ENCODE measurements at regions not wholly inside any gene's neighbourhood (a gene's known extent, or its start where the extent isn't known, plus 50 kb on each side); places are given as distances from the start of the nearest gene placed in this dataset.

DNA sequence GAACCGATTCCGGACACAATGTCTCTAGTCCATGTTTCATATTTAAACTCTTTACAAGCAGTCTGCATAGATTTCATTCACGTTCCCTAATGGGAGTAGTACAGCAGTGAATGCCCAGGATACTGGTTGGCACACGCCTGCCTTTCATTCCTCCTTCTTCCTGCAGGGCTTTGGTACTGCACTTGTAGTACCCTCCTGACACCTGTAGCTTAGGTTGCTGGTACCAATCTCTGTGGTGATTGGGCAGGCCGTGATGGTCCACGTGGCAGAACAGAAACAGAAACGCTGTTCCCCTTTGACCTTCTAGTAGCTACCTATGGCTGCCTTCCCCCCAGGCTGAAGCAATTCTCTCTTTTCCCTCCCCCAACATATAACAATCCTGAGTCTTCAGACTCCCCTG lies 107.3 kb upstream of the MEGF10 start:
- TF ChIP-seq, protein P1, sequence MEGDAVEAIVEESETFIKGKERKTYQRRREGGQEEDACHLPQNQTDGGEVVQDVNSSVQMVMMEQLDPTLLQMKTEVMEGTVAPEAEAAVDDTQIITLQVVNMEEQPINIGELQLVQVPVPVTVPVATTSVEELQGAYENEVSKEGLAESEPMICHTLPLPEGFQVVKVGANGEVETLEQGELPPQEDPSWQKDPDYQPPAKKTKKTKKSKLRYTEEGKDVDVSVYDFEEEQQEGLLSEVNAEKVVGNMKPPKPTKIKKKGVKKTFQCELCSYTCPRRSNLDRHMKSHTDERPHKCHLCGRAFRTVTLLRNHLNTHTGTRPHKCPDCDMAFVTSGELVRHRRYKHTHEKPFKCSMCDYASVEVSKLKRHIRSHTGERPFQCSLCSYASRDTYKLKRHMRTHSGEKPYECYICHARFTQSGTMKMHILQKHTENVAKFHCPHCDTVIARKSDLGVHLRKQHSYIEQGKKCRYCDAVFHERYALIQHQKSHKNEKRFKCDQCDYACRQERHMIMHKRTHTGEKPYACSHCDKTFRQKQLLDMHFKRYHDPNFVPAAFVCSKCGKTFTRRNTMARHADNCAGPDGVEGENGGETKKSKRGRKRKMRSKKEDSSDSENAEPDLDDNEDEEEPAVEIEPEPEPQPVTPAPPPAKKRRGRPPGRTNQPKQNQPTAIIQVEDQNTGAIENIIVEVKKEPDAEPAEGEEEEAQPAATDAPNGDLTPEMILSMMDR (tag by site-specific recombination; IDR thresholded peaks at IDR 0.05) = no peak
- TF ChIP-seq ZBTB48 (tag by site-specific recombination; IDR thresholded peaks at IDR 0.05) = no peak
- no peak for TF ChIP-seq SP3 (tag by site-specific recombination; IDR thresholded peaks at IDR 0.05)
- no peak for TF ChIP-seq HOXA7 (CRISPR knock-in tag; IDR thresholded peaks at IDR 0.05; ENCODE audit: borderline replicate concordance)

All from HEK293 (cell line).